ENCODE measurements at regions not wholly inside any gene's neighbourhood (a gene's known extent, or its start where the extent isn't known, plus 50 kb on each side); places are given as distances from the start of the nearest gene placed in this dataset.

DNA sequence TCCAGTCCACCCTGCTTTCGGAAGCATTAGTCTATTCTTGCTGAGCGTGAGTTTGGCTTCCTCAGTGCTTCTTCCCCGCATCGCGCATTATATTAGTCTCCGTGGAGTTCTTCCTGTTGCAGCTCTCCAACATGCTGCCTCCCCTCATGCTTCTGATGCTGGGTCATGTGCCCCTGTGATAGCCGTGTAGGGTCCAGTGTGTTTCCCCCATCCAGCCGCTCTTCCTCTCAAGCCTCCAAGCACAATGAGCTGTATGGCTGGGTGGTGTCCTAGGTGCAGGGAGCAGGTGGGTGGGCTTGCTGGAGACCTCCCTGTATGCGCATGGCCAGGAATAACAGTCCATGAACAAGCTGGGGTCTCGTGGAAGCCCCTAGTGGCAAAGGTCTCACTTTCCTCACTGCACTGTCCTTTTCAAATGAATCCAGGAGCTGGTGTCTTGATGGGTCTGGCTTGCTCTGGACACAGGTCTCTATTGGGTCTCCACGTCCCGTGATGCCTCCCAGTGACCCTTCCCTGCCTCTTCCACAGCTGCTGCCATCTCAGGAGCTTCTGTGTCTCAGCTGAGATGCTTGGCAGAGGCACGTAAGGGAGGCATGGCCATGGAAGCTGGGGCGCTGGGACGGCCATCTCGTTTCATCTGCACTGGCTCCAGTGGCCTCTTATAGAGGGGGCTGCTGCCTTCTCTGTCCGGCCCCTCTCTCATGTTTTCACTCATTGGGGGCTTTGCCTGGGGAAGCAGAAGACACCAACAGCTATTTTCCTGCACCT is 54.8 kb upstream of the HDAC4 start:
- Histone ChIP-seq H3K4me1 (ENCODE audit: insufficient read depth, poor library complexity, severe bottlenecking) (no peaks in the 10 kb centered on the region), H3K36me3 (ENCODE audit: low read depth) (no peaks in the 10 kb centered on the region), H3K27ac (ENCODE audit: poor library complexity, severe bottlenecking) (no peak overlapping the region), H3K4me3 (ENCODE audit: severe bottlenecking) (no peak overlapping the region), H3K9me3 (ENCODE audit: severe bottlenecking) (no peaks in the 10 kb centered on the region), H3K27me3 (ENCODE audit: insufficient read depth, poor library complexity, severe bottlenecking) (peaks cover 10% of the 10 kb centered on the region)
- DNase-seq (ENCODE audit: low spot score): no peak
- TF ChIP-seq, protein P1, sequence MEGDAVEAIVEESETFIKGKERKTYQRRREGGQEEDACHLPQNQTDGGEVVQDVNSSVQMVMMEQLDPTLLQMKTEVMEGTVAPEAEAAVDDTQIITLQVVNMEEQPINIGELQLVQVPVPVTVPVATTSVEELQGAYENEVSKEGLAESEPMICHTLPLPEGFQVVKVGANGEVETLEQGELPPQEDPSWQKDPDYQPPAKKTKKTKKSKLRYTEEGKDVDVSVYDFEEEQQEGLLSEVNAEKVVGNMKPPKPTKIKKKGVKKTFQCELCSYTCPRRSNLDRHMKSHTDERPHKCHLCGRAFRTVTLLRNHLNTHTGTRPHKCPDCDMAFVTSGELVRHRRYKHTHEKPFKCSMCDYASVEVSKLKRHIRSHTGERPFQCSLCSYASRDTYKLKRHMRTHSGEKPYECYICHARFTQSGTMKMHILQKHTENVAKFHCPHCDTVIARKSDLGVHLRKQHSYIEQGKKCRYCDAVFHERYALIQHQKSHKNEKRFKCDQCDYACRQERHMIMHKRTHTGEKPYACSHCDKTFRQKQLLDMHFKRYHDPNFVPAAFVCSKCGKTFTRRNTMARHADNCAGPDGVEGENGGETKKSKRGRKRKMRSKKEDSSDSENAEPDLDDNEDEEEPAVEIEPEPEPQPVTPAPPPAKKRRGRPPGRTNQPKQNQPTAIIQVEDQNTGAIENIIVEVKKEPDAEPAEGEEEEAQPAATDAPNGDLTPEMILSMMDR (IDR thresholded peaks at IDR 0.05; ENCODE audit: poor library complexity, severe bottlenecking): no peak
- no peak for ATAC-seq (ENCODE audit: low read depth)

DNA sequence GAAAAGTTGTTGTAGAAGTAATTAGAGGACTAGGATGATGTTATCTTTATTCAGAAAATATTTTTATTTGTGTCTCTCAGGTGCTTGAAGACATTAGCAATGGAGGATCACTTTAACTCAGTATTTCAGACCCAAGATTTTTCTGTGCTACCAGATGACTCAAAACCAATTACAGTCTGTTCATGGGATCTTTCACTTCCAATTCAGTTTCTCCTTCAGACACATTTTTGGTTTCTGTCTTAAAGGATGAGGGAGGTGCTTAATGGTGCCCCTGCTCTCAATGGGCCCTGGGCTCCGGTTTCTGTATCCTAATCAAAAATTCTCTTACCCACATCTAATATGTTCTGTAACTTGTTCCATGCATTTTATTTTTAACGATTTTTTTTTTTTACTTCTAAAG is 53.7 kb upstream of the HDAC4 start:
- peaks cover 10% of the 10 kb centered on the region for H3K27me3 ChIP-seq (ENCODE audit: insufficient read depth, poor library complexity, severe bottlenecking)
- H3K4me1 ChIP-seq (ENCODE audit: insufficient read depth, poor library complexity, severe bottlenecking): no peaks in the 10 kb centered on the region
- no peak overlapping the region for H3K4me3 ChIP-seq (ENCODE audit: severe bottlenecking)
- DNase-seq (ENCODE audit: low spot score) (no peak), ATAC-seq (ENCODE audit: low read depth) (no peak)
- H3K27ac ChIP-seq (ENCODE audit: poor library complexity, severe bottlenecking): no peak overlapping the region
- TF ChIP-seq, protein P1 (IDR thresholded peaks at IDR 0.05; ENCODE audit: poor library complexity, severe bottlenecking): no peak
- no peaks in the 10 kb centered on the region for H3K36me3 ChIP-seq (ENCODE audit: low read depth)
- no peaks in the 10 kb centered on the region for H3K9me3 ChIP-seq (ENCODE audit: severe bottlenecking)
